NCI-H1048 (cell line): ENCODE measurements at regions not wholly inside any gene's neighbourhood (a gene's known extent, or its start where the extent isn't known, plus 50 kb on each side); places are given as distances from the start of the nearest gene placed in this dataset.
"Not testable (repeated sequence)": the region's sequence is repeated elsewhere in the genome, so short reads cannot be mapped to it uniquely, and the experiment has no call there.

ENCODE experiments used
- DNase-seq: peaks from one replicate; lab custom pipeline; 2025; lab: John Stamatoyannopoulos, UW

DNA sequence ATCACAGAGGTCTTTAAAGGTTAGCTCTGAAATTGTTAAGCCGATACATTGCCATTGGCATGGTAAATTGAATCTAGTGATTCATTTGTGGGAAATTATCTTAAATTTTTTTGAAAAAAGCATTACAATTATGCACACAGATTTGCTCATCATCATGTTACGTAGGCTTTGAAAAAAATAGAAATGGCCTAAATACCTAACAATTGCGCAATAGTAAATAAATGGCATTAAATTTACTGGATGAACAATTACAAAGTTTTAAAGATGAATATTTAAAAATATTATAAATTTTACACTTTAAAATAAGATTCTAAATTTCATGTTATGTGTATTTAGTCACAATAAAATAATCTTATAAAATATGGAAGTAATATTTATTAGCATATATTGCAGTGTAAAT lies 171.3 kb downstream of the RPRM start:
- DNase-seq = no peak

DNA sequence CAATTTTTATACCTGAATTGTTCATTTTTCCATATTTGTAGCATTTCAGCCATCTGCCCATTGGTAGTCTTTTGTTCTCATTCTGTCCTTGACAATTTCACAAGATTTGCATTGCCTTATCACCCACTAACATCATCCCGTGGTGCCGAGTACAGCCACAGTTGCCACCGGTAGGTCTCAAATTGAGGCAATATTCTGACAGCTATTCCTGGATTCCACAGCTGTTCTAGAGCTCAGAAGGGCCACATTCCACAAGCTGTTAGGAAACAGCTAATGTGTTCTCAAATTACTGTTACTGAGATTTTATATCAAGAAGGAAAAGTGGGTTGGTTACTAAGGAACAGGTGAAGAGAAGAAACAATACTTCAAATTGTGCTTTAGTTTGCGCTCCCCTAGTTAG lies 178.8 kb downstream of the RPRM start:
- DNase-seq = no peak

GRCh38 chr2:153299217-153299616 lies 179.3 kb downstream of the RPRM start:
- no peak for DNase-seq

DNA sequence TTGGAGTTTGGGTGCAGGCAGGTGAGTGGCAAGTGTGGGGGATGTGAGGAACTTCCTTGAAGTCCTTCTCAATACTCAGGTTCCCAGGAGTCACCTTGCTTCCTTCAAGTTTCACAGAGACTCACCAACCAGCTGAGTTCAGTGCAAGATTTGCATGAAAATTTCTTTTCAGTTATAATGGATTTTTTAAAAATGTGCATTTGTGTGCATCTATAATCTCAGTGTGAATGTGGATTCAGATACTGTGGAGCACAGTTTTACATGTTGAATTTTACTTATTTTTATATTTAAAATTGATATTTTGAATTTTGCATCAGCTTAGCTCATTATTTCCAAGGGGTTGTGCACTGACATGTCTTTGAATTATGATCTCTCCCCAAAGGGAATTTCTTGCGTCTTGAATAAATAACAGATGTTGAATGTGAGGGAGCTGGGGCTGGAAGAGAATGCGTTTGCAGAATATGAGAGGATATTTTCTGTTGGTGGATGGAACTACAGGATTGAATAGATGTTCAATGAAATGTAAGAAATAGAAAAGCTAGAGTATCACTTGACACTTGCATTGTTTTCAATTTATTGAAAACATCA lies 184.3 kb downstream of the RPRM start:
- no peak for DNase-seq

- DNase-seq = no peak
These were observed 186.8 kb downstream of the RPRM start for GRCh38 chr2:153291718-153292117.

DNA sequence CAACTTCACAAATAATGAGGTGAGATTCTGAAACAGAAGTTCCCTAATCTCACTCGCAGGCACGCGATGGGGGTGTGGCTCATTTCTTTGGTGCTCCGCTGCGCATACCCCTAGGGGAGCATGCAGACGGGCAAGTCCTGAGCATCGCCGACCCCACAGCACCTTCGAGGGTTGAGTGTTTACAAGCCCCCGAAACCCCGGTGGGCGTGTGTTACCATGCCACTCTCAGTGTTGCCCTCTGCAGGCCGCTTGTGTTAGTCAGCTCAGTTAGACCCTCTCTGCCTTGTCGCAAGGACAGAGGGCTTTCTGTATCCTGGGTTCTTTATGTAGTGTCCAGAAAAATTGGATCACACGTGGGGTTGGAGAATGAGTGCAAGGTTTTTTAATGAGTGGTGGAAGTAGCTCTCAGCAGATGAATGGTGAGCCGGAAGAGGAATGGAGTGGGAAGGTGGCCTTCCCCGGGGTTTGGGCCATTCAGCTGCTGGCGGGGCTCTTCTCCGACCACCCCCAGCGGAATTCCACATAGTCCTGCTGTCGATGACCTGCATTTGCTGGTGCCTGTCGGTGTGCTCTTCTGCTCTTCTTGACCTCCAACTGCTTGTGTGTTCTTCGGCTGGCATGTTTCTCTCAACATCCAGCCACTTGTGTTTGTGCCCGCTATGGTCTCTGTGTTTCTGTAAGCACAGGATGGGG lies 191.3 kb downstream of the RPRM start:
- DNase-seq = no peak

DNA sequence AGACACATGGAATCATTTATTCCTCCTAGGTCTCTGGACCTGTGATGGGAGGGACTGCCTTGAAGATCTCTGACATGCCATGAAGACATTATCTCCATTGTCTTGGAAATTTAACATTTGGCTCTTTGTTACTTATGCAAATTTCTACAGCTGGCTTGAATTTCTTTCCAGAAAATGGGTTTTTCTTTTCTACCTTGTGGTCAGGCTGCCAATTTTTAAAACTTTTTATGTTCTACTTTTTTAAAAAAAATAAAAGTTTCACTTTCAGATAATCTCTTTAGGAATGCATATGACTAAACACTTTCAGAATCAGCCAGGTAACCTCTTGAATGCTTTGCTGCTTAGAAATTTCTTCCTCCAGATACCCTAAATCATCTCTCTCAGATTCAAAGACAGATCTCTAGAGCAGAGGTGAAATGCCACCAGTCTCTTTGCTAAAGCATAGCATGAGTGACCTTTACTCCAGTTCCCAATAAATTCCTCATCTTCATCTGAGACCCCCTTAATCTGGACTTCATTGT lies 209.6 kb downstream of the RPRM start:
- no peak for DNase-seq

DNA sequence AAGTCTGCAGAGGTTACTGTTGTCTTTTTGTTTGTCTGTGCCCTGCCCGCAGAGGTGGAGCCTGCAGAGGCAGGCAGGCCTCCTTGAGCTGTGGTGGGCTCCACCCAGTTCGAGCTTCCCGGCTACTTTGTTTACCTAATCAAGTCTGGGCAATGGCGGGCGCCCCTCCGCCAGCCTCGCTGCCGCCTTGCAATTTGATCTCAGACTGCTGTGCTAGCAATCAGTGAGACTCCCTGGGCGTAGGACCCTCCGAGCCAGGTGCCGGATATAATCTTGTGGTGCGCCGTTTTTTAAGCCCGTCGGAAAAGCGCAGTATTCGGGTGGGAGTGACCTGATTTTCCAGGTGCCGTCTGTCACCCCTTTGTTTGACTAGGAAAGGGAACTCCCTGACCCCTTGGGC lies 221.7 kb downstream of the RPRM start:
- DNase-seq = not testable (repeated sequence)

DNA sequence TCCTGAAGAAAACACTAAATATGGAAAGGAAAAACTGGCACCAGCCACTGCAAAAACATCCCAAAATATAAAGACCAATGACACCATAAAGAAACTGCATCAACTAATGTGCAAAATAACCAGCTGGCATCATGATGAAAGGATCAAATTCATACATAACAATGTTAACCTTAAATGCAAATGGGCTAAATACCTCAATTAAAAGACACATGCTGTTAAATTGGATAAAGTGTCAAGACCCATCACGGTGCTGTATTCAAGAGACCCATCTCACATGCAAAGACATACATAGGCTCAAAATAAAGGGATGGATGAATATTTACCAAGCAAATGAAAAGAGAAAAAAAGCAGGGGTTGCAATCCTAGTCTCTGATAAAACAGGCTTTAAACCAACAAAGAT lies 231.9 kb downstream of the RPRM start:
- DNase-seq = not testable (repeated sequence)

- DNase-seq = no peak
These were observed 243.0 kb downstream of the RPRM start for GRCh38 chr2:153235516-153235915.

DNA sequence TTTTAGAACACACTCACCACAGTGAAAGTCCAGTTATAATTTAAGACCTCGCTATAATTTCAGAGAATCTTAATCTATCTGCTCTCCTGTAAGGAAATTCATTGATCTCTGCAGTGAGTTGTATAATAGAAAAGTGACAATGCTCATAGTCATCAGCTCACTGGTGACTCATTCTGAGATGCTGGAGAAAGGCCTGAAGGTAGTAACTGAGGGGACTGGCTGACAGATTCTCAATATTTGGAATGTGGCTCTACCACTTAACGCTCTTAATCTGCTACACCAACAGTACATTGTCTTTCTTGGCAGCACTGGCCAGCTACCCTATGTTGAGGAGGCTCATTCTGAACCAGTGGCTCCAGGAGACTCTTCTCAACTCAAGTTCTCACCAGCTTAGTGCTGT lies 246.1 kb downstream of the RPRM start:
- no peak for DNase-seq

DNA sequence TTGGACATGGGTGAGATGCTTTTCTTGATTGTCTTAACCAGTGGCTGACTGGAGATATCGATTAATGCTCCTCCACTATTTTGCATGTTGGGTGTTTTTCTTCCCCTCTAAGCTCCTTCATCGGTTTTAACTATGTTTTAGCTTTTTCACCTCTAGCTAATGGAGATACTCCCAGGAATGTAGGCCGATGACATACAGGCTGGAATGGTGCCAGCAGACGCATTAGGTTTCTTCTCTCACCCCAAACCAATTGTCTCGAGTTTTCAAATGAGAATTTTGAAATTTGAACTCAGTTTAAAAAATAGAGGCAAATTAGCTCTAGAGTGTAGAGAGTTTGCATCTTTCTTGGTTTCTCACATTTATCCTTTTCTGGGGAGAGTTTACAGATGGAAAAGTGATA lies 247.6 kb downstream of the RPRM start:
- no peak for DNase-seq

DNA sequence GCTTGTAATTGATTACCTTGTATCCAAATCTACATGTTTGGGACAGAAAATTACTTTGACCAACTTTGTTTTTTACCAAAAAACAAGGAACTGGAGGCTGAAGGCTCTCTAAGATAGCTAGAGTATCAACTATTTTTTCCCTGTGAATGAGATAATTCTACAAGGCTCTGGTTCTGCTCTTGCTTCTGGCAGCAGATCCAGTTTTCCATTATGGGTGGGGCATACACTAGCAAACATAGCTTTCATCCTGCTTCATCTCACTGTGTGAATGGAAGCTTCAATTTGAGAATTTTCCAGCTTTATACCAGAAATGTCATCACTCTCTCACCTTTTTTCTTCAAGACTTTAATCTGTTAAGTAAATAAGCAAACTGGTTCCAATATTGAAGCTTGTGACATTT lies 249.7 kb downstream of the RPRM start:
- no peak for DNase-seq

- DNase-seq = no peak
These were observed 250.6 kb downstream of the RPRM start for GRCh38 chr2:153227981-153228380.

DNA sequence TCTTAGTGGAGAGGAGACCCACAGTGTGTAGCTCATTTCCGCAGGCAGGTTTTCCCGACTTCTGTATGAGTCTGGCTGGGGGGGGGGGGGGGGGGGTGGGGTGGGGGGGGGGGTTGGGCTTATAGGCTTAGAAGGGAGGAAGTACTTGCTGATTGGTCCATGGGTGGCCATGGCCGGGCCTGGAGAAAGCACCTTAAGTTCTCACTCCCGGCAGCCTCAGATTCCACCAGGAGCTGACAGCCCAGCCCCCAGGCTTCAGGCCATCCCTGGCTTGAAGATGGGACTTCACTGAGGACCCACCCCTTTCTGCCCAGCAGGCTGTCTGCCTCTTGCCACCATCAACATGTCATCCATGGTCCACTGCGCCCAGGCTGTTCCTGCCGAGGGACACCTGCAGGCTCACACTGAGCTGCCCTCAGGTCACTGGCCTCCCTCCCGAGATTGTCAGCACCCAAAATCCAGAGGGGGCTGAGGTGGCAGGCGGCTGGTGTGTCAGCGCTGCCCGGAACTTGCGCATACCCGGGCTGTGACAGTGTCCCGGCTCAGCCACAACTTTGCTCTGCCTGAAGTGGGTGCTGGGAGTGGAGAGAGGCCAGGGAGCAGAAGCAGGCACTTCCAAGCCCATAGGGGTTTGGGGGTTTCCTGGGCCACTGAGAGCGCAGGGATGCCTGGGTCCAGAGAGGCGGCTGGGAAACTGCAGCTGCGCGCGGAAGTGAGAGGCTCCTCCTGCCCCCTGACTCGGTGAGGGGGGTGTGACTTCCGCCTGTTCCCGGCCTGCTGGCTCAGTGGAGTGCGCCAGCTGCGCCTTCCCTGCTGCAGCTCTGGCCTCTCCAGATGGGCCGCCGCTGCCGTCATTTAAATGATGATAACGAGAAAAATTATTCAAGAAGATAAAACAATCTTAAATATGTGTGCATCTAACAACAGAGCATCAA lies 256.1 kb downstream of the RPRM start:
- DNase-seq = no peak

- DNase-seq = no peak
These were observed 257.1 kb downstream of the RPRM start for GRCh38 chr2:153221506-153221905.

GRCh38 chr2:153221087-153221486 lies 257.5 kb downstream of the RPRM start:
- no peak for DNase-seq

DNA sequence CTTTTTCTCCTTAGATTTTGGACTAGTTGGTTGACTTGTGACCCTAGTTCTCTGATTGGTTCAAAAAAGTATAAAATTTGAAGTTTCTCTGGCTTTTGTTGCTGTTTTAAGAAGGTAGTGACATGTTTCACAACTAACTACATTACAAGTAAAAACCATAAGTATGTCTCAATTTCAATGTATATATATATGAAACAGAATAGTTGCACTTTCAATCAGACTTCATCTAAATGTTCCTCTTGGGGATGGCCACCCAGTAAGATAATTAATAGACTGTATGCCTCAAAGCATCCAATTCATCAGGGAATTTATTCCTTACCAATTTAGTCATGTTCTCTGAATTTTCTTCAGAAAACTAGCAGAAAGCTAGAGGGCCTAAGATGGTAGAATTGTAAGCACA lies 259.7 kb downstream of the RPRM start:
- no peak for DNase-seq

- no peak for DNase-seq
These were observed 264.2 kb downstream of the RPRM start for GRCh38 chr2:153214337-153214736.

GRCh38 chr2:153213022-153213421 lies 265.5 kb downstream of the RPRM start:
- DNase-seq = no peak

GRCh38 chr2:153197402-153198386 lies 280.9 kb downstream of the RPRM start:
- DNase-seq = no peak
